GM18858 (cell line): ENCODE measurements at regions not wholly inside any gene's neighbourhood (a gene's known extent, or its start where the extent isn't known, plus 50 kb on each side); places are given as distances from the start of the nearest gene placed in this dataset.

Experiments used
- ATAC-seq: cut with Tn5 transposase; IDR thresholded peaks from one replicate; pipeline ENCODE4 v1.9.1; 2021; ENCODE audit not compliant: unreplicated experiment

DNA sequence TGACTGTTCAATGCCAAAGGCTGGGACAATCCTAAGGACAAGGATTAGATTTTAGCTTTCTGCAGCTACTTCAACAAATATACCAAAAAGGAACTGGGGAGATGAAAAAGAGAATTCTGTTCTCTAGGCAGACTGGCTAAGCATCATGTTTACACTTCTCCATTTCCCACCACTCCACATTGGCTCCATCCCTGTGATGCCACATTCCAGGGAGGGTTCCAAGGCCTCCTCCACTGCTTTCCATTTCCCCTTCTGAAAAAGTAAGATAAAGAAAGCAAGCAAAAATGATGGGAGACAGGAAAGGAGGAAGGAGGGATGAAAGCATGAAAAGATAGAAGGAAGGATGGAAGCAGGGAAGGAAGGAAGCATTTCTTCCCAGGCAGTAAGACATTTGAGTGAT, 315.8 kb downstream of the BLID start:
- ATAC-seq = no peak

DNA sequence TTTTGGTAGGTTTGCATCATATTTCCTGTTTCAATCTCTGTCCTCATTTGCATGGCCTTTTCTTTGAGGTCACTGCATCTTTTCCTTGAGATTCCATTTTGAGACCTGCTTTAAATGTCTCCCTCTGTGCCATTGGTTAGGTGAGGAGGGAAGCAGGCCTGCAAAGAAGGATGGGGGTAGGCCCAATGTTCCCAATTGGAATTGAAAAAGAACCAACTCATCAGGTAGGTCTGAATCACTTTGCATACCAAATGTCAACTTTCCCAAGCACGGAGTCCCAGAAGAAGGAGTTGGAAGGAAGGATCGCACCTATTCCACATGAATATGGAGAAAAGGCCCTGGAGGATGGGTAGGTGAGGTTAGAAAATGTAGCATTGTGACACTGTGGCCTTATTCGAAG, 318.5 kb downstream of the BLID start:
- ATAC-seq = no peak

DNA sequence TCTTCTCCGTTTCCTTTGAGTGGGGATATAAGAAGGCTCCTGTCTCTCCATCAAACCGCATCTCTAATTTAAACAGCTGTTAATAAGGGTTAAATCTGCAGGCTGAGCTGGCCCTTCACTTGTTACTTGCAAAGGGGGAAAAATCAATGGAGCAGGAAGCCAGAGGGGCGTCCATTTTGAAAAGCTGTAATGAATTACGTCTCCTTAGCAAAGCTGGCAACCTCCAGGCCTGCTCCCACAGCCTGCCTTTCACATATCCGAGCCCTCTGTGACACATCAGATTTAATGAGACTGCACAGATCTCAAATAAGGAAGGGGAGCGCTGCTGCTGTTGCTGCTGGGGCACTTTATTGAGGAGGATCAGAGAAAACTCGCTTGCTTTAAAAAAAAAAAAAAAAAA, 320.8 kb downstream of the BLID start:
- no peak for ATAC-seq

GRCh38 chr11:121794671-121795141, 321.3 kb downstream of the BLID start:
- ATAC-seq = no peak

- ATAC-seq = no peak
These were observed 322.1 kb downstream of the BLID start for GRCh38 chr11:121793916-121794315.

GRCh38 chr11:121793291-121793690, 322.7 kb downstream of the BLID start:
- no peak for ATAC-seq

- no peak for ATAC-seq
These were observed 323.8 kb downstream of the BLID start for GRCh38 chr11:121792185-121792584.

DNA sequence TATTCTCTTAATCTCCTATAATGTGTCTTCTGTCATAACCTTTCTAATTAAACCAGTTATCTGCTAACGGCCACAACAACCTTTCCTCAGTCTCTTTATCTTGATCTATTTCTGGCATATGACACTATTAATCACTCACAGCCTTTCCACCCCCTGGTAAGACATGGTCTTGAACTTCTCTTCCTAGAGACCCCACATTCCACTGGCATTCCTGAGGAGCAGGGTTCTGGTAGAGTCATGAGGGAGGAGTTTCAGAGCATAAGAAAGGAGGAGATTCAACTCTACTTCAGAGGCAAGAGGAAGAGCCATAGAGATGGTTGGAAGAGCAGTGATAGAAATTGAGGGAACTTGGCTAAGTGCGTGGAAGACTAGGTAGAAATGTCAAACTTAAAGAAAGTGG, 325.6 kb downstream of the BLID start:
- no peak for ATAC-seq

GRCh38 chr11:121780971-121781370, 328.2 kb upstream of the SORL1-AS1 start:
- ATAC-seq = no peak

GRCh38 chr11:121777056-121777455, 324.3 kb upstream of the SORL1-AS1 start:
- no peak for ATAC-seq

DNA sequence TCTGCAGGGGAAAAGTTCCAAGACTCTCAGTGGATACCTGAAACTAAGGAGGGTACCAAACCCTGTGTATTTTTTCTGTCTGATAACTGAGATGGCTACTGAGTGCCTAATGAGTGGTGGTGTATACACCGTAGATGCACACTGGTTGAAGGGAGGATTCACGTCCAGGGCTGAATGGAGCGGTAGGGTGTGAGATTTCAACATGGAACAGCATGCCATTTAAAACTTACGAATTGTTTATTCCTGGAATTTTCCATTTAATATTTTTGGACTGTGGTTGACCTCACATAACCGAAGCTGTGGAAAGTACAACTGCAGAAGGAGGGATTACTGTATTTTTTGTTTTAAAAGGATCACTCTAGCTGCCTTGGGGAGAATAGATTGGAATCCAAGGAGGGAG, 322.5 kb upstream of the SORL1-AS1 start:
- no peak for ATAC-seq

- no peak for ATAC-seq
These were observed 320.3 kb upstream of the SORL1-AS1 start for GRCh38 chr11:121773076-121773475.

DNA sequence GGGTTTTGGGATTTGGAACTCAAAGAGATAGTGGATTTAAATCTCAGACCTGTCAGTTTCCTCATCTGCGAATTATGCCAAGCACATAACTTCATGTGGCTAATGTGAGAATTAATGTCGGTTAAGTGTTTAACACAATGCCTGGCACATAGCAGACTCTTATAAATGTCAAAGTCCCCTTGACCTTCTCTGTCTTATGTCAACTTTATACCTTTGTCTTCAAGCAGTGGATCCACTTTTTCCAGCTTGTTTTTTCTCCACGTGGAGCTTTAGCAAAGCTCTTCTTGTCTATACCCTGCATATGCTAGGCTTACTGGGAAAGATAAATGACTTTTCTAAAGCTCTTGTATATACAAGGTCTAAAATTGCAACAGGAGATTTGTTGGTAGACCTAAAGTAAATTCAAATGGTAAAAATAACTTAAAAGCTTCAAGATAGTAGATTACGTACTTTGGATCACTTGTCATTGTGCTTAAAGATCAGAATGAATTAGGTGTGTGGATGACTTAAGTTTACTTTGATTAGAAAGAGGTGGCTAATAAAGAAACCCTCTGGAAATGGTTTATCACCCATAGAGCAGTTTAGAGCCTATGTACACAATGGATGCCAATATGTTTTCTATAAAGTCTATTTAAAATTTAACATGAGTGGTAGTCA, 318.3 kb upstream of the SORL1-AS1 start:
- ATAC-seq = no peak

DNA sequence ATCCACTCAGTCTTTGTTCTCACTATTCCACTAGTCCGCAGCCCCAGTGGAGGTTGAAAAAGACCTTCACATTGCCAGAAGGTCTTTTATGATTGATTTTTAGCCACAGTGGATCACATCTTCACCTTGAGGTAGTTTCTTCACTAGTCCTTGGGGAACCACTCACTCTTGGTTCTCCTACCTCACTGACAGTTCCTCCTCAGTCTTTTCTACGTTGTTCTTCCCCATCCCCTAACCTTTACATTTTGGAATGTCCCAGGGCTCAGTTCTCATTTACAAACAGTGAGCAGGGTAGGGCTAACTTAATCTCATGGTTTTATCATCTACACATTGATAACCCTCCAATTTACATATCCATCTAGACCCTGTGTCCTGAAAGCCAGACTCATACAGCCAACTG, 316.4 kb upstream of the SORL1-AS1 start:
- no peak for ATAC-seq

- ATAC-seq = peak; percentile 81
These were observed 314.7 kb upstream of the SORL1-AS1 start for GRCh38 chr11:121767433-121767832.

GRCh38 chr11:121766991-121767390, 314.2 kb upstream of the SORL1-AS1 start:
- ATAC-seq = peak; percentile 16

GRCh38 chr11:121766166-121766565, 313.4 kb upstream of the SORL1-AS1 start:
- ATAC-seq = no peak

- ATAC-seq = no peak
These were observed 310.8 kb upstream of the SORL1-AS1 start for GRCh38 chr11:121763526-121763925.

DNA sequence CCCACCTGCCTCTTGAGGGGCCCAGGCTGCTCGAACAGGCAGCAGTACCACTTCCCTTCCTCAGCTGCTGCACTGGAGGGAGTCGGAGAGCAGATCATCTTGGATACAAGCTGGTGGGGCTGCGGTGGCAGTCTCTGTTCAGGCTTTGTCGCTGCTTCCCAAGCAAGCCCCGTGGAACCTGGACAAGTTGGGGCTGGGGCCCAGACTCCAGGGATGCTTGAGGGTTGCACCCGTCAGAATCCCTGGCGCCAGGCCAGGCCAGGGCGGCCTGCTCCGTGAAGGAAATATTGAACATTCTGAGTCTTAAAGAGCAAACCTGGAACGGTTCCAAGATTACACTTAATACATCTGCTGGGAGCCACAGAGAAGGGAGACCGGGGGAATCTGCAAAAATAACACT, 310.1 kb upstream of the SORL1-AS1 start:
- ATAC-seq = no peak

DNA sequence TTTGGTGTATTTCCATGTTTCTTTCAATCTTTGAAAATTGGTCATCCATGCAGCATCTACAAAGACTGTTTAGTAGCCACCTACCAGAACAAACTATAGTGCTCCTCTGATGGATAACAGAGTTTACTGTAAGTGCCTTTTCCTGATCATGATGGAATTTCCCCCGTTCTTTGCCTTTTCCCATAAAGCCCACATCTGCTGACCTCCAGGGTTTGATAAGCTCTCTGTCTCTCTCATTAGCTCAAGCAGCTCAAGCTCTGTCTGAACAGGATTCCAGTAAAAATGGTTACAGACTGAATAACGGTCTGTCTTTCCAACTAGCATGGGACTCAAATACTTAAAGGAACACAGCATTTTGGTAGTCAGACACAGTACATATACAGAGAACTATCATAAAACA, 308.4 kb upstream of the SORL1-AS1 start:
- ATAC-seq = no peak

GRCh38 chr11:121757480-121758125, 304.8 kb upstream of the SORL1-AS1 start:
- no peak for ATAC-seq

DNA sequence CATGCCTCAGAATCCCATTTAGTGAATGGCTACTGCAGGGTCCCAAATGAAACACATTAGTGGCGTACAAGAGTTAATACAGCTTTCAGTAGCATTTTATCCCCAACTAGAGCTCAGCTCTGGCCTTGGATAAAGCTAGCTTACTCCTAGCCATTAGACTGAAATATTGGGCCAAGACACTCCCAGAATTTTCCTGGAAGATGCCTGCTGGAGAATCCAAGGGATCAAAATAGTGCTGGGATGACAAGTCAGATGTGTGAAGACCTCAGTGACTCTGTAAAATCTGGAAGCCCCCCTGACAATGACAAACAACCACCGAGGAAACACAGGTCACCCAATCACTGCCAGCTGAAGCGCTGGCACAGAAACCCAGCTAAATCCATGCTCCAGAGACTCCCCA, 303.1 kb upstream of the SORL1-AS1 start:
- ATAC-seq = no peak

DNA sequence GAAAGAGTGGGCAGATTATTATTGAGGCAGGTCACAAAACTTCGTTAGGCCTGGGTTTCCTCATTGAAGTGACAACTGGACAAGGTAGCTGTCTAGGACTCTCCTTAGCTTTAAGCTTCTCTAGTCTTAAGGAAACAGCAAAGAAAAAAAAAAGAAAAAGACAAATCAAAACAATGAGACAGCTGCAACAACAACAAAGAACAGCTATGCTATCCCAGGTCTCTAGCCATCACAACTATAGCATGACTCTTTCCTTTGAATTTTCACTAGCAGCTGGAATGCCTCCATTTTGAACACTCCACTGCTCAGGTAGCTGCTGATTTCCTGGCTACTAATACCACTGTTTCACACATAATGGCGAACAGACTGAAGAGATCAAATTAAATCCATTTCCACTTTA, 302.4 kb upstream of the SORL1-AS1 start:
- ATAC-seq = no peak
